ENCODE measurements at regions not wholly inside any gene's neighbourhood (a gene's known extent, or its start where the extent isn't known, plus 50 kb on each side); places are given as distances from the start of the nearest gene placed in this dataset.

GRCh38 chr20:60677819-60678218, 574.2 kb upstream of the CDH4 start:
- no peak for TF ChIP-seq CTCF (conservative IDR thresholded peaks at IDR 0.05; ENCODE audit: low read length)
- no peak for TF ChIP-seq EZH2phosphoT487 (IDR thresholded peaks at IDR 0.05; ENCODE audit: borderline replicate concordance, low read depth, low read length)

Data from OCI-LY7 (cell line).